ENCODE measurements at regions not wholly inside any gene's neighbourhood (a gene's known extent, or its start where the extent isn't known, plus 50 kb on each side); places are given as distances from the start of the nearest gene placed in this dataset.
"Not testable (repeated sequence)": the region's sequence is repeated elsewhere in the genome, so short reads cannot be mapped to it uniquely, and the experiment has no call there.

DNA sequence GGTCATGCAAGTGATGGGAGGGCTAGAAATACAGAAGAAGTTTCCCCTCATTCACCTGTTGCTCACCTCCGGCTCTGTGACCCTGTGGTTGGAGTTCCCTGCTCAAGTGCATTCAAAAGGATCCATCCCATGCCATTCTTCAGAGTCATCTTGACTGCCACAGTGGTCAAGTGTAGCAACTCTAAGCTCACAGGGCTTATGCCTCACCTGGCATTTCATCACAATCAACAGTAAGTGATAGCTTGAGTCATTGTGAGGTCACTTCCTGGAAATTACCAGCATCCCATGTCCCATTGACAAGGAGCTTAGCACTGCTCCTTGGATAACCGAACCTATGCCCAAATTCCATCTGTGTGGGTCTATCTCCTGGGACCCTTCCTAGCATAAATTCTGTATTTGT lies 55.6 kb downstream of the OR4C45 start:
- no peaks in the 10 kb centered on the region for H3K4me1 Mint-ChIP-seq
- no peak for DNase-seq
- no peak overlapping the region for H3K4me3 Mint-ChIP-seq
- peaks cover 11% of the 10 kb centered on the region for H3K9me3 Mint-ChIP-seq
- ChIA-PET CTCF (no interaction called here), POLR2A (no interaction called here)
- H3K27me3 Mint-ChIP-seq, result no peaks in the 10 kb centered on the region
- H3K27ac Mint-ChIP-seq, result no peak overlapping the region
- no peaks in the 10 kb centered on the region for H3K36me3 Mint-ChIP-seq (ENCODE audit: low read depth)

DNA sequence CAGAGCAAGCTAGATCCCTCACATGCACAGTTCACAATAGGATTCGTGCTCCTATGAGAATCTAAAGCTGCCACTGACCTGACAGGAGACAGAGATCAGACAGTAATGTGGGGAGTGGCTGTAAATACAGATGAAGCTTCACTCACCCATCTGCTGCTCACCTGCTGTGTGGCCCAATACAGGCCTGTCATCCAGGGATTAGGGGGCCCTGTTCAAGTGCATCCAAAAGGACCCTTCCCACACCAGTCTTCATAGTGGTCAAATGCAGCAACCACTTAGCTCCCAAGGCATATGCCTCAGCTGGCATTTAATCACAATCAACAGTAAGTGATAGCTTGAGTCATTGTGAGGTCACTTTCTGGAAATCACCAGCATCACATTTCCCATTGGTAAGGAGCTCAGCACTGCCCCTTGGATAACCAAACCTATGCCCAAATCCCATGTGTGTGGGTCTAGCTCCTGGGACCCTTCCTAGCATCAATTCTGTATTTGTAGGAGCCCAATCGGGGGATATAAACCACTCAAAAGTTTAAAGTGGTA lies 65.6 kb downstream of the OR4C45 start:
- Mint-ChIP-seq H3K4me3 (no peak overlapping the region), H3K27ac (no peak overlapping the region), H3K27me3 (no peaks in the 10 kb centered on the region), H3K4me1 (no peaks in the 10 kb centered on the region), H3K36me3 (ENCODE audit: low read depth) (no peaks in the 10 kb centered on the region), H3K9me3 (peaks cover 12% of the 10 kb centered on the region)
- ChIA-PET CTCF (no interaction called here), POLR2A (no interaction called here)
- DNase-seq, result no peak

DNA sequence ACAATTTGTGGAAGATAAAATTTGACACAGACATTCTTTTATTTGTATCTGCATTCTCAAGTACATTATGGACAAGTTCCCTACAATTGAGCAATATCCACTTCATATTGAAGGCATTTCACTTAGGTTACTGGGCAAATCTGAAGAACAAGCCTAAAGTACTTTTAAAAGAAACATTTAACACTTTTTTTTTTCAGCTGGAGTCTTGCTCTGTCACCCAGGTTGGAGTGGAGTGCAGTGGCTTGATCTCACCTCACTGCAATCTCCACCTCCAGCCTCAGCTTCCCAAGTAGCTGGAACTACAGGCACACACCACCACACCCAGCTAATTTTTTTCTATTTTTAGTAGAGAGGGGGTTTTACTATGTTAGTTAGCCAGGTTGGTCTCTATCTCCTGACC lies 70.2 kb downstream of the OR4C45 start:
- no peak for DNase-seq
- POLR2A ChIA-PET, result no interaction called here
- H3K36me3 Mint-ChIP-seq (ENCODE audit: low read depth), result no peaks in the 10 kb centered on the region
- no peaks in the 10 kb centered on the region for H3K4me1 Mint-ChIP-seq
- no peak overlapping the region for H3K27ac Mint-ChIP-seq
- H3K27me3 Mint-ChIP-seq, result no peaks in the 10 kb centered on the region
- no peak overlapping the region for H3K4me3 Mint-ChIP-seq
- peaks cover 9% of the 10 kb centered on the region for H3K9me3 Mint-ChIP-seq
- CTCF ChIA-PET, result no interaction called here

DNA sequence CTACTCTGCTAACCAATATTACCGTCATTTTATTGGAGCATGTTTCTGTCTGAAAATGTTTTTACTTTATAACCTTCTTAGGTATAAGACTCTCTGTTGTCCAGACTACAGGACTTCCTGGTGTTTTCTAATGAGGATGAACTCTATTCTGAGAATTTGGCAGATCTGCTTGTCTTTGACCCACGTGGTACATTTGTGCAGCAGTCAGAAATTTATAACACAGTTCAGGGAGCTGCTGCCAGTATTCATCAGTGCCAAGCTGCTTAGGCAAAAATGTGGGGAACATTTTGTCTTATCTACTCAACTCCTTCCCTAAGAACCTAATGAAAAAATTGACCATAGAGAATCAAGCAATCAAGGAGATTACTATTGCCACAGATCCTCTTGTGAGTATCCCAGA lies 108.0 kb downstream of the OR4C45 start:
- H3K4me3 Mint-ChIP-seq; DNase-seq; H3K36me3 Mint-ChIP-seq (ENCODE audit: low read depth); H3K4me1 Mint-ChIP-seq; CTCF ChIA-PET; H3K27ac Mint-ChIP-seq; POLR2A ChIA-PET; H3K27me3 Mint-ChIP-seq: not testable (repeated sequence)
- peaks cover 25% of the 10 kb centered on the region for H3K9me3 Mint-ChIP-seq

DNA sequence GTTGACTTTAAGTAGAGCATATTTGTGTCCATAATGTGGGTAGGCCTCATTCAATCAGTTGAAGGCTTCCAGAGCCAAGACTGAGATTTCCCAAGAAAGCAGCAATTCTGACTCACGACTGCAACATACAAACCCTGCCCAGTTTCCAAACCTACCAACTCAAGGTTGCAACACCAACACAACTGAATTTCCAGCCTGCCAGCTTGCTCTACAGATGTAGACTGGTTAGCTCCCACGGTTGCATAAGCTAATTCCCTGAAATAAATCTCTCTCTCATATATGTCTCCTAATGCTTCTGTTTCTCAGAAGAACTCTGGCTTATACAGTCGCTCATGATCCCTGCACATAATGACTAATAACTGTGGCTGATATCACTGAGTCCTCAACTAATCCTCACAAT lies 113.6 kb downstream of the OR4C45 start:
- H3K27me3 Mint-ChIP-seq; POLR2A ChIA-PET; H3K27ac Mint-ChIP-seq; CTCF ChIA-PET; H3K36me3 Mint-ChIP-seq (ENCODE audit: low read depth); H3K4me1 Mint-ChIP-seq; H3K4me3 Mint-ChIP-seq; DNase-seq: not testable (repeated sequence)
- peaks cover 27% of the 10 kb centered on the region for H3K9me3 Mint-ChIP-seq

DNA sequence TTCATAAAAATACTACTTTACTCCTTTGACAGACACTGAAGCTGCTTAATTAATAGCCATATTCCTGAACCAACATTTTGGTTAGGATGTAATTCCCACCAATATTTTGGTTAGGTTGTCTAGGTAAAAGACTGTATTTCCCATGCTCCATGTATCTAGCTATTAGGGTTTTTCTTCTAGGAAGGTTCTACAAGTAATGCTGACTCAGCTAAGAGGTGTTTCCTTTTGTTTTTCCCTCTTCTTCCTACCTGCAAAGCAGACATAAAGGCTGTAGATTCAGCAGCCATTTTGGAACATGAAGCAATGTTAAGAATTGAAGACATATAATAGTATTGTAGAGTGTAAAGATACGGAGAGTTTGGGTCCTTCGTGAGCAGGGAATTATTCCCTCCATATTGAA lies 115.3 kb downstream of the OR4C45 start:
- H3K27me3 Mint-ChIP-seq; H3K27ac Mint-ChIP-seq; H3K36me3 Mint-ChIP-seq (ENCODE audit: low read depth); POLR2A ChIA-PET; H3K4me3 Mint-ChIP-seq; DNase-seq; CTCF ChIA-PET; H3K4me1 Mint-ChIP-seq: not testable (repeated sequence)
- peaks cover 26% of the 10 kb centered on the region for H3K9me3 Mint-ChIP-seq

DNA sequence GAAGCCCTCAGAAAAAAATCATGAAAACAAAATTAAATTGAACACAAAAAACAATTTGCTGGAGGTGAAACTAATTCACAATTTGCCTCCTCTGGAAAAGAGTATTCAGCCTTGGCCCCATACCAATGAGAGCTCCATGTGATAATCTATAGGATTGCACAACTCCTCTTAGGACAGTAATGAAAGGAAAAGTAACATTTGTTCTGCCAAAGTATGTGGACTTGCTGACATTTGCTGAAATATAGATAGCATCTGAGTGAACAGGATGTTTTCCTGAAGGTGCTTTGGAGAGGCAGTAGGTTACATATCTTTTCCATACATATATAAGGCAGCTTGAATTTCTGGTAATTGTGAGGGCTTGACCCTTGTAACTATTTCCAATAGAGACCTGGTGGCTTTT lies 122.8 kb downstream of the OR4C45 start:
- ChIA-PET CTCF (no interaction called here), POLR2A (no interaction called here)
- no peaks in the 10 kb centered on the region for H3K27me3 Mint-ChIP-seq
- no peaks in the 10 kb centered on the region for H3K36me3 Mint-ChIP-seq (ENCODE audit: low read depth)
- no peak overlapping the region for H3K4me3 Mint-ChIP-seq
- H3K27ac Mint-ChIP-seq, result no peak overlapping the region
- H3K4me1 Mint-ChIP-seq, result no peaks in the 10 kb centered on the region
- H3K9me3 Mint-ChIP-seq, result peaks cover 26% of the 10 kb centered on the region
- DNase-seq, result no peak

DNA sequence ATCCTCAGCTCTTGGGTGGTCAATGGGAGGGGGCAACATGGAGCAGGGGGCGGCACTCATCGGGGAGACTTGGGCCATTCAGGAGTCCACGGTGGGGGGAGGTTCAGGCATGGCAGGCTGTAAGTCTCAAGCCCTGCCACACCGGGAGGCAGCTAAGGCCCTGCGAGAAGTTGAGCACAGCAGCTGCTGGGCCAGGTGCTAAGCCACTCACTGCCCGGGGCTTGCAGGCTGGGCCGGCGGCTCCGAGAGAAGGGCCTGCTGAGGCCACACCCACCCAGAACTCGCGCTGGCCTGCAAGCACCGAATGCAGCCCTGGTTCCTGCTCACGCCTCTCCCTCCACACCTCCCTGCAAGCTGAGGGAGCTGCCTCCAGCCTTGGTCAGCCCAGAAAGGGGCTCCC lies 131.4 kb downstream of the OR4C45 start:
- Mint-ChIP-seq H3K4me3 (no peak overlapping the region), H3K36me3 (ENCODE audit: low read depth) (no peaks in the 10 kb centered on the region), H3K4me1 (no peaks in the 10 kb centered on the region), H3K27me3 (no peaks in the 10 kb centered on the region), H3K9me3 (peaks cover 21% of the 10 kb centered on the region), H3K27ac (no peak overlapping the region)
- POLR2A ChIA-PET, result no interaction called here
- DNase-seq, result no peak
- CTCF ChIA-PET, result no interaction called here

DNA sequence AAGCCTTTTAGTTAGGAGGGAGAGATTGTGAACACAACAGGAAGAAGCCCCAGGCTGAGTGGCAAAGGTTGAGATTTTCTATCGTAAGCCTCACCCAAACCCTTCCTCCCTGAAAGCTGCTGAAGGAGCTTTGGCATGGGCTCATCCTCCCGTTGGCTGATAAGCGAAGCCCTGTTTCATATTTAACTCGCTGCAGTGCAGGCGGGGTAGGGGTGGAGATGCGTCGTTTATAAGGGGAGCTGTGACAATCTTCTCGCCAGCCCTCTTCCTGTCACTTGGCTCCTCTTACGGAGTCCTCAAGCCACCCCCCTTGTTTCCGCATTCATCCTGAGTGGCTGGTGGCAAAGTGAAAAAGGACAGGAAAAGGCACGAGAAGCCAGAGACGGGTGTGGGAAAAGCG lies 137.0 kb downstream of the OR4C45 start:
- CTCF ChIA-PET, result no interaction called here
- POLR2A ChIA-PET, result no interaction called here
- DNase-seq, result no peak
- Mint-ChIP-seq H3K4me3 (no peak overlapping the region), H3K4me1 (no peaks in the 10 kb centered on the region), H3K36me3 (ENCODE audit: low read depth) (no peaks in the 10 kb centered on the region), H3K27ac (no peak overlapping the region), H3K9me3 (peaks cover 11% of the 10 kb centered on the region), H3K27me3 (no peaks in the 10 kb centered on the region)

DNA sequence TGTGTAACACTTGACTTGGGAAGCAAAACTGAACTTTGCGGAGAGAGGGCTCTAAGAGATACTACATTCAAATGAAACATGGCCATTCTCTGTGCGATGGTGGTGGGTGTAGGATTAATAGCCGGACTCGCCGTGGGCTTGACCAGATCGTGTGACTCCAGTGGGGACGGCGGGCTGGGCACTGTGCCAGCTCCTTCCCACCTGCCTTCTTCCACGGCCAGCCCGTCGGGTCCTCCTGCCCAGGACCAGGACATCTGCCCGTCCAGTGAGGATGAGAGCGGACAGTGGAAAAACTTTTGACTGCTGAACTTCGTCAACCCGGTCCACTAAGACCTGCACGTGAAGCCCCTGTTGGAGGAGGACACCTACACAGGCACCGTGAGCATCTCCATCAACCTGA lies 137.4 kb downstream of the OR4C45 start:
- CTCF ChIA-PET, result no interaction called here

DNA sequence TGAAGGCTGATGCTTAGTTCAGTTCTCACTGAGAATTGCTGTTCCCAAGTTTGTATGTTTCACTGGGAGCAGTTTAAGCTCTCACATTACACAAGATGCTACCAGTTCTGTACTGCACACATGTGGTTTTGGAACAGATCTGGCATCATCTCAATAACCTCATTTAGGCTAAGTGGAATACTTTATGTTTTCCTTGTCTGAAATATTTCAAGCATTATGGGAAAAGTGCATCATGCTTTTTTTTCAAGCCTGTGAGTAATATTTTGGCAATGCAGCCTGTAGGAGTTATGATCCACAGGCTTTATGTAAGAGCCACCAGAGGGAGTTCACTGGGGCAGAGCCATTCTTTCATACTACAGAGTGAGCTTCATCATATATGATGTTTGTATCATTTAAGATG lies 141.5 kb downstream of the OR4C45 start:
- H3K27me3 Mint-ChIP-seq, result no peaks in the 10 kb centered on the region
- H3K9me3 Mint-ChIP-seq, result peaks cover 6% of the 10 kb centered on the region
- ChIA-PET CTCF (no interaction called here), POLR2A (interaction anchor here (0.7 kb wide), 1 partner anchor 593 kb away, joined by 4 read pairs; no protein-coding TSS in a partner anchor)
- no peaks in the 10 kb centered on the region for H3K36me3 Mint-ChIP-seq (ENCODE audit: low read depth)
- no peak overlapping the region for H3K4me3 Mint-ChIP-seq
- no peak overlapping the region for H3K27ac Mint-ChIP-seq
- DNase-seq, result no peak
- no peaks in the 10 kb centered on the region for H3K4me1 Mint-ChIP-seq

More for the DNA sequence above, 137.4 kb downstream of the OR4C45 start:
- Mint-ChIP-seq H3K4me1 (no peaks in the 10 kb centered on the region), H3K36me3 (ENCODE audit: low read depth) (no peaks in the 10 kb centered on the region), H3K27me3 (no peaks in the 10 kb centered on the region), H3K27ac (no peak overlapping the region), H3K4me3 (no peak overlapping the region), H3K9me3 (peaks cover 9% of the 10 kb centered on the region)
- POLR2A ChIA-PET, result no interaction called here
- DNase-seq, result no peak

DNA sequence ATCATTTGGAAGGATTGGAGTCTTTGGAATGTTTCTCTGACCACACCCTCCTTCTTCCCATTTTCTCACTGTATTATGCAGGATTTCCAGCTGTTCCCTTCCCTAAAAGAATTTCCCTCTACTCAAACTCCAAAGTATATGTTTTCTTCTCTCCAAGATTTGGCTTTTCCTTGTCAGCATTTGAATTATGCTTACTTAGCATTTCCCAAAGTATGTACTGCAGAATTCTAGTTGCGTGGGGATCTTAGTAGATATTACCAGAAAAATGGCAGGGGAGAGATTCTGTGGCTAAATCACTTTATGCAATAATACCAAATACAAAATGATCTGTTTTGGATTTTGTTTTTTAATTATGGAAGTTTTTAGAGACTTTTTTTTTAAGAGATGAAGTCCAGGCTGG lies 142.3 kb downstream of the OR4C45 start:
- Mint-ChIP-seq H3K36me3 (ENCODE audit: low read depth) (no peaks in the 10 kb centered on the region), H3K9me3 (peaks cover 4% of the 10 kb centered on the region), H3K27me3 (no peaks in the 10 kb centered on the region), H3K27ac (no peak overlapping the region), H3K4me1 (no peaks in the 10 kb centered on the region), H3K4me3 (no peak overlapping the region)
- DNase-seq, result no peak
- POLR2A ChIA-PET, result interaction anchor here (0.7 kb wide), 1 partner anchor 593 kb away, joined by 4 read pairs; no protein-coding TSS in a partner anchor
- CTCF ChIA-PET, result no interaction called here

DNA sequence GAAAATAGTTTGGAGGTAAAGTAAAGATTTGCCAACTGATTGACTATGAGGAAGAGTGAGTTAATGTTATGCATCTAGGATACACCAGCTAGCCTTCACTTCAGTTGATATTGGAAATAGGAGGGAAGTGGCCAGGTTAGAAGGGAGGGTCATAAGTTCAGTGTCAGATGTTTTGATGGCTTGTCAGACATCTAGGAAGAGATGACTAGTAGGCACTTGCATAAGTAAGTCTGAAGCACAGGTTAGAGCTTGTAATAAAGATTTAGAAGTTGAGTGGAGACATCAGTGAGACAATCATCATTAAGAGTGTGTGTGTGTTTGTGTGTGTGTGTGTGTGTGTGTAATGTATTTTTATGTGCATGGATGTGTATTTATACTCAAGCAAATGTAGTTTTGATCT lies 146.1 kb downstream of the OR4C45 start:
- Mint-ChIP-seq H3K36me3 (ENCODE audit: low read depth) (no peaks in the 10 kb centered on the region), H3K4me1 (no peaks in the 10 kb centered on the region), H3K27ac (no peak overlapping the region), H3K4me3 (no peak overlapping the region), H3K27me3 (no peaks in the 10 kb centered on the region), H3K9me3 (peaks cover 2% of the 10 kb centered on the region)
- ChIA-PET CTCF (no interaction called here), POLR2A (no interaction called here)
- DNase-seq, result no peak

DNA sequence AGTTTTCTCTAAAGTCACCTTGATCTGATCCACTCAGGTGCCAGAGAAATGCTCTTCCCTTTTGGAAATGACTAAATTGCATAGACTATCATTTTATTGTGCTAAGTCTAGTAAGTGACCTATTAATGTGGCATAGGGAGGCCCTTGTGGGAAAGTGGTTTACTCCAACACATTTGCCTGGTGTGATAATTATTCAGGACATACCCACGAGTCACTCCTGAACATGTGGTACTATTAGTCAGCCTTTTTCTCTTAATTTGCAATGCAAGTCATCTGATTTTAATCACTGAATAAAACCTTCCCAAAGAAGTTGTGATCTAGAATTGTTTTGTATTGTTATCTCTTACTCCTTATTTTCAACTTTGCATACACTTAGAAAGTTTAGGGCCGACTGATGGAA lies 148.7 kb downstream of the OR4C45 start:
- Mint-ChIP-seq H3K4me3 (no peak overlapping the region), H3K36me3 (ENCODE audit: low read depth) (no peaks in the 10 kb centered on the region), H3K27me3 (no peaks in the 10 kb centered on the region), H3K27ac (no peak overlapping the region), H3K9me3 (peaks cover 15% of the 10 kb centered on the region), H3K4me1 (no peaks in the 10 kb centered on the region)
- no peak for DNase-seq
- CTCF ChIA-PET, result no interaction called here
- POLR2A ChIA-PET, result no interaction called here

DNA sequence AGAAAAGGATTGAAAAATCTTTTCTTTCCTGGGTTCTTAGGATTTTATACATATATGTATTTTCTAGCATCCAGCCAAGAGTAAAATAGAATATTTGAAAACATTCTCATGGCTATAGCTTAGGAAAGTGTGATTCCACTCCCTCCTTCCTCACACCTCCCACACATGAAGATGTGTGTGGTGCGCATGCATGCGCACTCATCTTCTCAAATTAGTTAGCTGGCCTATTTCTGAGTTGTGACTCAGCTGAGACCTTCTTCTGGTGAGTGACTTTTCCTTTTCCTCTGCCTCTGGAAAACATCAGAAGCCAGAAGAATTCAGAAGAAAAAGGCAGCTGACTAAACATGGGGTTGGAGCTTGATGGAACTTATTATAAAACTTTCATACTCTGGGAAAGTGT lies 149.8 kb downstream of the OR4C45 start:
- H3K4me3 Mint-ChIP-seq, result no peak overlapping the region
- no peaks in the 10 kb centered on the region for H3K27me3 Mint-ChIP-seq
- POLR2A ChIA-PET, result no interaction called here
- DNase-seq, result no peak
- H3K27ac Mint-ChIP-seq, result no peak overlapping the region
- CTCF ChIA-PET, result interaction anchor here (0.8 kb wide), 1 partner anchor 13 kb away, joined by 3 read pairs; no protein-coding TSS in a partner anchor
- peaks cover 15% of the 10 kb centered on the region for H3K9me3 Mint-ChIP-seq
- H3K4me1 Mint-ChIP-seq, result no peaks in the 10 kb centered on the region
- no peaks in the 10 kb centered on the region for H3K36me3 Mint-ChIP-seq (ENCODE audit: low read depth)
